SK-N-SH (cell line): ENCODE measurements at regions not wholly inside any gene's neighbourhood (a gene's known extent, or its start where the extent isn't known, plus 50 kb on each side); places are given as distances from the start of the nearest gene placed in this dataset.

Experiments
- CTCF ChIA-PET: fragments of 300-600, 350-600 bp; formaldehyde crosslinking; extraction: SDS; loops from one replicate; lab custom pipeline; 2021; lab: Yijun Ruan, JAX
- POLR2A ChIA-PET: fragments of 350-600 bp; sonication (Branson Sonifier 250); formaldehyde crosslinking; extraction: SDS; loops from one replicate; lab custom pipeline; 2020; ENCODE audit warnings: antibody characterized with exemption, inconsistent platforms; lab: Yijun Ruan, JAX
- DNase-seq: peaks from one replicate; pipeline ENCODE4 v3.0.0; 2012
- H2AFZ ChIP-seq: fragments of 200-600 bp; sonication (generic); 2 replicates; pipeline ENCODE4 v1.8.1; 2016; ENCODE audit warnings: antibody characterized with exemption, mild to moderate bottlenecking, low read depth
- H3F3A ChIP-seq: fragments of 200-600 bp; sonication (generic); replicated peaks from 2 replicates; pipeline ENCODE3; 2016; ENCODE audit warnings: antibody characterized with exemption, mild to moderate bottlenecking; ENCODE audit not compliant: insufficient read depth
- H3K27ac ChIP-seq, 2 experiments: fragments of 200-500 bp in 1 of 2; fragments of 200-600 bp in 1 of 2; sonication (Bioruptor generic) in 1 of 2; sonication (generic), shearing (Covaris generic) in 1 of 2; 2 replicates each; pipeline versions ENCODE4 v1.5.1 to v1.6.1; 2014 to 2016; ENCODE audit warnings: low read depth in 2 of 2, inconsistent platforms in 1 of 2, low read length in 1 of 2, mild to moderate bottlenecking in 1 of 2, mixed read lengths in 1 of 2
- H3K27me3 ChIP-seq: fragments of 200-600 bp; sonication (generic), shearing (Covaris generic); 2 replicates; pipeline ENCODE4 v1.6.1; 2016; ENCODE audit warnings: mixed run types; ENCODE audit not compliant: insufficient read depth
- H3K36me3 ChIP-seq, 2 experiments: fragments of 200-500 bp in 1 of 2; fragments of 200-600 bp in 1 of 2; sonication (Bioruptor generic) in 1 of 2; sonication (generic) in 1 of 2; replicated peaks in 1 of 2; 2 replicates each; pipeline versions ENCODE3 to v1.5.1; 2014 to 2016; ENCODE audit warnings: low read length in 1 of 2, mild to moderate bottlenecking in 1 of 2; ENCODE audit not compliant: insufficient read depth in 2 of 2, control insufficient read depth in 1 of 2
- H3K4me1 ChIP-seq, 2 experiments: fragments of 200-500 bp in 1 of 2; fragments of 200-600 bp in 1 of 2; sonication (Bioruptor generic) in 1 of 2; sonication (generic), shearing (Covaris generic) in 1 of 2; 2 replicates each; pipeline versions ENCODE4 v1.5.1 to v1.6.1; 2014 to 2016; ENCODE audit warnings: low read depth in 1 of 2, low read length in 1 of 2, mixed run types in 1 of 2; ENCODE audit not compliant: insufficient read depth in 2 of 2, control insufficient read depth in 1 of 2
- H3K4me2 ChIP-seq: fragments of 200-600 bp; sonication (generic), shearing (Covaris generic); 2 replicates; pipeline ENCODE4 v1.6.1; 2017; ENCODE audit warnings: mixed run types
- H3K4me3 ChIP-seq, 2 experiments: fragments of 200-500 bp in 1 of 2; fragments of 200-600 bp in 1 of 2; sonication (Bioruptor generic) in 1 of 2; sonication (generic), shearing (Covaris generic) in 1 of 2; 2 replicates each; pipeline versions ENCODE4 v1.5.1 to v1.8.1; 2014 to 2016; ENCODE audit warnings: low read depth in 2 of 2, inconsistent platforms in 1 of 2, low read length in 1 of 2, mild to moderate bottlenecking in 1 of 2, mixed read lengths in 1 of 2, moderate library complexity in 1 of 2
- H3K79me2 ChIP-seq: fragments of 200-600 bp; sonication (generic); 2 replicates; pipeline ENCODE4 v1.8.1; 2017; ENCODE audit warnings: mild to moderate bottlenecking; ENCODE audit not compliant: insufficient read depth
- H3K9ac ChIP-seq: fragments of 200-600 bp; sonication (generic); 2 replicates; pipeline ENCODE4 v1.6.1; 2017; ENCODE audit warnings: mixed run types
- H3K9me2 ChIP-seq: fragments of 200-600 bp; sonication (generic); 2 replicates; pipeline ENCODE4 v1.6.1; 2017; ENCODE audit warnings: mixed run types
- H3K9me3 ChIP-seq: fragments of 200-600 bp; sonication (generic); 2 replicates; pipeline ENCODE4 v1.6.1; 2017; ENCODE audit warnings: mixed run types, mild to moderate bottlenecking, moderate library complexity
- H4K20me1 ChIP-seq: fragments of 200-600 bp; sonication (generic); 2 replicates; pipeline ENCODE4 v1.6.1; 2017; ENCODE audit warnings: mild to moderate bottlenecking, mixed run types; ENCODE audit not compliant: insufficient read depth
- ELF1 ChIP-seq: IDR thresholded peaks from 2 replicates; pipeline ENCODE4 v1.4.0; 2012
- FOXM1 ChIP-seq: IDR thresholded peaks from 2 replicates; pipeline ENCODE4 v1.4.0; 2012; ENCODE audit warnings: low read depth, mild to moderate bottlenecking
- GABPA ChIP-seq: IDR thresholded peaks from 2 replicates; pipeline ENCODE4 v1.4.0; 2012; ENCODE audit warnings: low read depth, mild to moderate bottlenecking
- MXI1 ChIP-seq: IDR thresholded peaks from 2 replicates; pipeline ENCODE4 v1.6.1; 2012; ENCODE audit warnings: mild to moderate bottlenecking, low read depth, low read length, improper control_type of control experiment
- POLR2AphosphoS5 ChIP-seq: IDR thresholded peaks from 2 replicates; pipeline ENCODE4 v1.6.1; 2012; ENCODE audit warnings: low read depth, low read length
- RCOR1 ChIP-seq: fragments of 150-350 bp; IDR thresholded peaks from 2 replicates; pipeline ENCODE4 v1.6.1; 2017; ENCODE audit warnings: antibody characterized with exemption, low read length
- RXRA ChIP-seq: IDR thresholded peaks from 2 replicates; pipeline ENCODE4 v1.4.0; 2012; ENCODE audit warnings: low read depth, mild to moderate bottlenecking, borderline replicate concordance
- SIN3A ChIP-seq: IDR thresholded peaks from 2 replicates; pipeline ENCODE4 v1.6.1; 2012; ENCODE audit warnings: low read depth, mild to moderate bottlenecking, low read length, moderate library complexity, borderline replicate concordance
- SMC3 ChIP-seq: IDR thresholded peaks from 2 replicates; pipeline ENCODE4 v1.6.1; 2012; ENCODE audit warnings: low read depth, low read length, improper control_type of control experiment
- TEAD4 ChIP-seq: IDR thresholded peaks from 2 replicates; pipeline ENCODE4 v1.4.0; 2012; ENCODE audit warnings: mild to moderate bottlenecking, borderline replicate concordance; ENCODE audit not compliant: insufficient read depth
- WGBS: methylation state at CpG from one replicate; pipeline ENCODE4 v1.1.6; 2017; ENCODE audit warnings: low lambda C conversion rate; 5-methylcytosine and 5-hydroxymethylcytosine counted together
- TF ChIP-seq, protein P1 (sequence below): IDR thresholded peaks from 2 replicates; pipeline ENCODE4 v1.4.0; 2012; ENCODE audit warnings: low read depth
- TF ChIP-seq, protein P2 (sequence below): IDR thresholded peaks from 2 replicates; pipeline ENCODE4 v1.4.0; 2012; ENCODE audit warnings: low read depth, borderline replicate concordance
- TF ChIP-seq, protein P3 (sequence below): fragments of 200-600 bp; sonication (generic); IDR thresholded peaks from 2 replicates; pipeline ENCODE4 v1.6.1; 2017; ENCODE audit warnings: antibody characterized with exemption, mild to moderate bottlenecking, moderate library complexity
- TF ChIP-seq, protein P4 (sequence below): fragments of 150-350 bp; IDR thresholded peaks from 2 replicates; pipeline ENCODE4 v1.6.1; 2016; ENCODE audit warnings: mild to moderate bottlenecking, low read depth, low read length

DNA sequence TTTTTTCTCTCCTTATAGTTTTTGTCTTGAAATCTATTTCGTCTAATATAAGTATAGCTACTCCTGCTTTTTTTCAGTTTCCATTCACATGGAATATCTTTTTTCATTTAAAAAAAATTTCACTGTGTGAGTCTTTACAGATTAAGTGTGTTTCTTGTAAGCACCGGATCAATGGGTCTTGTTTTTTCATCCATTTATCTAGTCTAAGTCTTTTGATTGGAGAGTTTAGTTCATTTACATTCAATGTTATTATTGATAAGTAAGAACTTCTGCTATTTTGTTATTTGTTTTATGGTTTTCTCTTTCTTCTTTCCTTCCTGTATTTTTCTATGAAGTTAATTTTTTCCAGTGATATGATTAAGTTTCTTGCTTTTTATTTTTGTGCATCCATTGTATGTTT, 216.7 kb upstream of the CNTNAP2 start:
- no peak overlapping the region for H2AFZ ChIP-seq
- H3F3A ChIP-seq: no peaks in the 10 kb centered on the region
- no peak overlapping the region for H3K4me2 ChIP-seq
- H3K9me2 ChIP-seq: no peaks in the 10 kb centered on the region; the same call in 1 of the 2 replicates
- DNase-seq: no peak
- H3K9me3 ChIP-seq: peaks cover 4% of the 10 kb centered on the region
- H3K27me3 ChIP-seq: no peaks in the 10 kb centered on the region
- TF ChIP-seq, protein P1, sequence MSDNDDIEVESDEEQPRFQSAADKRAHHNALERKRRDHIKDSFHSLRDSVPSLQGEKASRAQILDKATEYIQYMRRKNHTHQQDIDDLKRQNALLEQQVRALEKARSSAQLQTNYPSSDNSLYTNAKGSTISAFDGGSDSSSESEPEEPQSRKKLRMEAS: no peak
- TF ChIP-seq FOXM1 (no peak), RXRA (no peak), RCOR1 (no peak), SMC3 (no peak), TEAD4 (no peak)
- TF ChIP-seq, protein P2, sequence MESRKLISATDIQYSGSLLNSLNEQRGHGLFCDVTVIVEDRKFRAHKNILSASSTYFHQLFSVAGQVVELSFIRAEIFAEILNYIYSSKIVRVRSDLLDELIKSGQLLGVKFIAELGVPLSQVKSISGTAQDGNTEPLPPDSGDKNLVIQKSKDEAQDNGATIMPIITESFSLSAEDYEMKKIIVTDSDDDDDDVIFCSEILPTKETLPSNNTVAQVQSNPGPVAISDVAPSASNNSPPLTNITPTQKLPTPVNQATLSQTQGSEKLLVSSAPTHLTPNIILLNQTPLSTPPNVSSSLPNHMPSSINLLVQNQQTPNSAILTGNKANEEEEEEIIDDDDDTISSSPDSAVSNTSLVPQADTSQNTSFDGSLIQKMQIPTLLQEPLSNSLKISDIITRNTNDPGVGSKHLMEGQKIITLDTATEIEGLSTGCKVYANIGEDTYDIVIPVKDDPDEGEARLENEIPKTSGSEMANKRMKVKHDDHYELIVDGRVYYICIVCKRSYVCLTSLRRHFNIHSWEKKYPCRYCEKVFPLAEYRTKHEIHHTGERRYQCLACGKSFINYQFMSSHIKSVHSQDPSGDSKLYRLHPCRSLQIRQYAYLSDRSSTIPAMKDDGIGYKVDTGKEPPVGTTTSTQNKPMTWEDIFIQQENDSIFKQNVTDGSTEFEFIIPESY: no peak
- no peaks in the 10 kb centered on the region for H3K79me2 ChIP-seq
- H3K9ac ChIP-seq: no peak overlapping the region
- H3K4me3 ChIP-seq: no peak overlapping the region
- H4K20me1 ChIP-seq: no peaks in the 10 kb centered on the region
- POLR2A ChIA-PET: no interaction called here
- no peaks in the 10 kb centered on the region for H3K4me1 ChIP-seq
- H3K27ac ChIP-seq: no peak overlapping the region
- H3K36me3 ChIP-seq: no peaks in the 10 kb centered on the region
- CTCF ChIA-PET: no interaction called here
- 12% methylated on average over 2 of the region's 2 CpGs for WGBS

DNA sequence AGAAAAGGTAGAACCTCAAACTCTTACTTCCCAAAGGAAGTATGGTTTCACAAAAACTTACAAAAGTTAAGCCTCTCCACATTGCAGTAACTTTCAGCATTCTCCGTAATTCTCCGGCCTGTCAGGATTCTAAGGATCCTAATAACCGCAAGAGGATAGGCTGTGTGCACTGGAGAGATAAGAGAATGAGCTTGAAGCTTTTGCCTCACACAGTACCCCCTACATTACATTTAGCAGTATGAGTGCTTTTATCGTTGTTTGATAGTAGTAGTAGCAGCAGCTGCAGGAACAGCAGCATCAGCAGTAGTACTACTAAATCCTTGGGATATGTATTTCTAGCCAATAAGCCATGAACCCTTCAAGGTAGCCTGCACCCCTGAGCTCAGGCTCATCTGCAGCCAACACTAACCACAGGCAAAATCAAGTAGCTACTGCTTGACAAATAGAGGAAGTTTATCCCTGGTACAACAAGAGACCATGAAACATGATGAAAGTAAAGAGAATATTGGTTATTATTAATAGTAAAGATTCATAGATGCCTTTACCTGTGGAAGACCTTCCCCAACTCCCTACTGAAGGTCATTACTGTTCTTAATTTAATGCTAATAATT, 222.6 kb upstream of the CNTNAP2 start:
- TF ChIP-seq, protein P3, sequence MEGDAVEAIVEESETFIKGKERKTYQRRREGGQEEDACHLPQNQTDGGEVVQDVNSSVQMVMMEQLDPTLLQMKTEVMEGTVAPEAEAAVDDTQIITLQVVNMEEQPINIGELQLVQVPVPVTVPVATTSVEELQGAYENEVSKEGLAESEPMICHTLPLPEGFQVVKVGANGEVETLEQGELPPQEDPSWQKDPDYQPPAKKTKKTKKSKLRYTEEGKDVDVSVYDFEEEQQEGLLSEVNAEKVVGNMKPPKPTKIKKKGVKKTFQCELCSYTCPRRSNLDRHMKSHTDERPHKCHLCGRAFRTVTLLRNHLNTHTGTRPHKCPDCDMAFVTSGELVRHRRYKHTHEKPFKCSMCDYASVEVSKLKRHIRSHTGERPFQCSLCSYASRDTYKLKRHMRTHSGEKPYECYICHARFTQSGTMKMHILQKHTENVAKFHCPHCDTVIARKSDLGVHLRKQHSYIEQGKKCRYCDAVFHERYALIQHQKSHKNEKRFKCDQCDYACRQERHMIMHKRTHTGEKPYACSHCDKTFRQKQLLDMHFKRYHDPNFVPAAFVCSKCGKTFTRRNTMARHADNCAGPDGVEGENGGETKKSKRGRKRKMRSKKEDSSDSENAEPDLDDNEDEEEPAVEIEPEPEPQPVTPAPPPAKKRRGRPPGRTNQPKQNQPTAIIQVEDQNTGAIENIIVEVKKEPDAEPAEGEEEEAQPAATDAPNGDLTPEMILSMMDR: no peak
- TF ChIP-seq, protein P1: no peak
- TF ChIP-seq POLR2AphosphoS5 (no peak), FOXM1 (no peak), ELF1 (no peak), GABPA (no peak), SMC3 (no peak), TEAD4 (no peak), MXI1 (no peak), SIN3A (no peak)
- TF ChIP-seq, protein P4, sequence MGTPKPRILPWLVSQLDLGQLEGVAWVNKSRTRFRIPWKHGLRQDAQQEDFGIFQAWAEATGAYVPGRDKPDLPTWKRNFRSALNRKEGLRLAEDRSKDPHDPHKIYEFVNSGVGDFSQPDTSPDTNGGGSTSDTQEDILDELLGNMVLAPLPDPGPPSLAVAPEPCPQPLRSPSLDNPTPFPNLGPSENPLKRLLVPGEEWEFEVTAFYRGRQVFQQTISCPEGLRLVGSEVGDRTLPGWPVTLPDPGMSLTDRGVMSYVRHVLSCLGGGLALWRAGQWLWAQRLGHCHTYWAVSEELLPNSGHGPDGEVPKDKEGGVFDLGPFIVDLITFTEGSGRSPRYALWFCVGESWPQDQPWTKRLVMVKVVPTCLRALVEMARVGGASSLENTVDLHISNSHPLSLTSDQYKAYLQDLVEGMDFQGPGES: no peak
- TF ChIP-seq, protein P2: no peak
- POLR2A ChIA-PET: no interaction called here
- H3K27ac ChIP-seq: no peak overlapping the region
- no peaks in the 10 kb centered on the region for H3K36me3 ChIP-seq
- H3K4me2 ChIP-seq: no peak overlapping the region
- H4K20me1 ChIP-seq: no peaks in the 10 kb centered on the region
- no peaks in the 10 kb centered on the region; the same call in 1 of the 2 replicates for H3K9me2 ChIP-seq
- H3K27me3 ChIP-seq: no peaks in the 10 kb centered on the region
- no peak overlapping the region for H3K9ac ChIP-seq
- DNase-seq: no peak
- CTCF ChIA-PET: interaction anchor here (1.4 kb wide), 2 partner anchors 10 to 45 kb away, joined by 3 read pairs; no protein-coding TSS in a partner anchor
- no peaks in the 10 kb centered on the region for H3K4me1 ChIP-seq
- no peaks in the 10 kb centered on the region for H3K79me2 ChIP-seq
- H3K9me3 ChIP-seq: peaks cover 9% of the 10 kb centered on the region; the same call in 1 of the 2 replicates
- H3K4me3 ChIP-seq: no peak overlapping the region
- no peaks in the 10 kb centered on the region for H3F3A ChIP-seq
- H2AFZ ChIP-seq: no peak overlapping the region
- 8% methylated on average over 4 of the region's 4 CpGs for WGBS
